ENCODE measurements at regions not wholly inside any gene's neighbourhood (a gene's known extent, or its start where the extent isn't known, plus 50 kb on each side); places are given as distances from the start of the nearest gene placed in this dataset.

DNA sequence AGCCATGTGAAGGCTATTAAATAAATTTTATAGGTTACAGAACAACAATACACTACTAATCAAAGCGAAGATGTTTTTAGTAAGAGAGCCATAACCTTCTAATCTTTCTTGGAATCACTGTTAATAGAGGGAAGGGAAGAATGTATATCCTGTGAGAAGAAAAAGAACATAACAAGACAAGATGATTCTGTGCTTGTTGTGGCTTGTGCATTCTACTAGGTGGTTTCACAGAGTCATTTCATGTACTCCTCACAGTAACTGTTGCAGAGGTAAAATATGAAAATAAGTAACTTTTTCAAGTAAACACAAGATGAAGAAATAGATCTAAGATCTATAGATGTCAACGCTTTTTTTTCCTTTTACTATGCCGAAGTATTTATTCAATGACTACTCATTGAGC is 116.9 kb upstream of the FAM83B start:
- Mint-ChIP-seq H3K27me3 (ENCODE audit: insufficient read depth, low read depth, poor library complexity) (no peaks in the 10 kb centered on the region), H3K4me1 (peaks cover 5% of the 10 kb centered on the region; the same call in 2 of the 3 replicates), H3K36me3 (ENCODE audit: low read depth) (no peaks in the 10 kb centered on the region), H3K27ac (no peak overlapping the region), H3K9me3 (no peaks in the 10 kb centered on the region; the same call in 2 of the 3 replicates), H3K4me3 (no peak overlapping the region)
- DNase-seq (ENCODE audit: low spot score) (no peak), ATAC-seq (no peak)
- Histone ChIP-seq H3K79me2 (replicated peaks; ENCODE audit: insufficient read depth) (no peaks in the 10 kb centered on the region), H4K20me1 (replicated peaks; ENCODE audit: insufficient read depth) (no peaks in the 10 kb centered on the region), H3K36me3 (ENCODE audit: insufficient read depth) (no peaks in the 10 kb centered on the region), H2AFZ (no peak overlapping the region), H3K4me1 (ENCODE audit: insufficient read depth) (no peaks in the 10 kb centered on the region), H3F3A (replicated peaks; ENCODE audit: low read depth) (no peaks in the 10 kb centered on the region), H3K9me2 (ENCODE audit: insufficient read depth) (no peaks in the 10 kb centered on the region), H3K4me3 (no peak overlapping the region), H3K27me3 (ENCODE audit: insufficient read depth) (no peaks in the 10 kb centered on the region), H3K4me2 (no peak overlapping the region), H3K27ac (ENCODE audit: low read depth) (no peak overlapping the region)
- TF ChIP-seq POLR2AphosphoS5 (IDR thresholded peaks at IDR 0.05; ENCODE audit: low read depth) (no peak), EZH2 (IDR thresholded peaks at IDR 0.05; ENCODE audit: low read depth, unreplicated experiment) (no peak), NANOG (IDR thresholded peaks at IDR 0.05; ENCODE audit: borderline replicate concordance) (no peak), CREB1 (CRISPR knock-in tag; IDR thresholded peaks at IDR 0.05; ENCODE audit: low read depth) (no peak), ZNF331 (CRISPR knock-in tag; IDR thresholded peaks at IDR 0.05; ENCODE audit: low read depth) (no peak)
- TF ChIP-seq, protein P1, sequence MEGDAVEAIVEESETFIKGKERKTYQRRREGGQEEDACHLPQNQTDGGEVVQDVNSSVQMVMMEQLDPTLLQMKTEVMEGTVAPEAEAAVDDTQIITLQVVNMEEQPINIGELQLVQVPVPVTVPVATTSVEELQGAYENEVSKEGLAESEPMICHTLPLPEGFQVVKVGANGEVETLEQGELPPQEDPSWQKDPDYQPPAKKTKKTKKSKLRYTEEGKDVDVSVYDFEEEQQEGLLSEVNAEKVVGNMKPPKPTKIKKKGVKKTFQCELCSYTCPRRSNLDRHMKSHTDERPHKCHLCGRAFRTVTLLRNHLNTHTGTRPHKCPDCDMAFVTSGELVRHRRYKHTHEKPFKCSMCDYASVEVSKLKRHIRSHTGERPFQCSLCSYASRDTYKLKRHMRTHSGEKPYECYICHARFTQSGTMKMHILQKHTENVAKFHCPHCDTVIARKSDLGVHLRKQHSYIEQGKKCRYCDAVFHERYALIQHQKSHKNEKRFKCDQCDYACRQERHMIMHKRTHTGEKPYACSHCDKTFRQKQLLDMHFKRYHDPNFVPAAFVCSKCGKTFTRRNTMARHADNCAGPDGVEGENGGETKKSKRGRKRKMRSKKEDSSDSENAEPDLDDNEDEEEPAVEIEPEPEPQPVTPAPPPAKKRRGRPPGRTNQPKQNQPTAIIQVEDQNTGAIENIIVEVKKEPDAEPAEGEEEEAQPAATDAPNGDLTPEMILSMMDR (conservative IDR thresholded peaks at IDR 0.05; ENCODE audit: low read depth in 2 of 2) = no peak

DNA sequence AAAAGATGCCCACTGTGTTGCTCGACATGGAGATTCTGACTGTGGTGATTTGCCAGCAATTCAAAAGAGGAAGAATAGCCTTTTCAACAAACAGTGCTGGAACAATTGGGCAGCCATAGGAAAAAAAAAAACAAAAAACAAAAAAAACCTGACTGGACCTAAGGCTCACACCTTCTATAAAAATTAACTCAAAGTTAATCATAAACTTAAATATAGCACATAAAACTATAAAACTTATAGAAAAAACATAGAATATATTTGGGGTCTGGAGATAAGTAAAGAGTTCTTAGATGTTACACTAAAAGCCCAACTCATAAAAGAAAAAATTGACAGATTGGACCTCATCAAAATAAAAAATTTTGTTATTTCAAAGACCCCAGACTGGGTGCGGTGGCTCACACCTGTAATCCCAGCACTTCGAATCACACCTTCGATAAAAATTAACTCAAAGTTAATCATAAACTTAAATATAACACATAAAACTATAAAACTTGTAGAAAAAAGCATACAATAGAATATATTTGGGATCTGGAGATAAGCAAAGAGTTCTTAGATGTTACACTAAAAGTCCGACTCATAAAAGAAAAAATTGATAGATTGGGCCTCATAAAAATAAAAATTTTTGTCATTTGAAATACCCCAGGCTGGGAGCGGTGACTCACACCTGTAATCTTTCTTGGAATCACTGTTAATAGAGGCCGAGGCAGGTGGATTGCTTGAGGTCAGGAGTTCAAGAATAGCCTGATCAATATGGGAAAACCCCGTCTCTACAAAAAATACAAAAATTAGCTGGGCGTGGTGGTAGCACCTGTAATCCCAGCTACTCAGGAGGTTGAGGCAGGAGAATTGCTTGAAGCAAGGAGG is 115.6 kb upstream of the FAM83B start:
- Mint-ChIP-seq H3K36me3 (ENCODE audit: low read depth) (no peaks in the 10 kb centered on the region), H3K9me3 (no peaks in the 10 kb centered on the region; the same call in 2 of the 3 replicates), H3K4me1 (no peaks in the 10 kb centered on the region), H3K4me3 (no peak overlapping the region), H3K27ac (no peak overlapping the region), H3K27me3 (ENCODE audit: insufficient read depth, low read depth, poor library complexity) (no peaks in the 10 kb centered on the region)
- H3K4me2 ChIP-seq = no peak overlapping the region
- no peaks in the 10 kb centered on the region for H3K9me2 ChIP-seq (ENCODE audit: insufficient read depth)
- H3K27me3 ChIP-seq (ENCODE audit: insufficient read depth) = no peaks in the 10 kb centered on the region
- H3K27ac ChIP-seq (ENCODE audit: low read depth) = no peak overlapping the region
- no peaks in the 10 kb centered on the region for H3K79me2 ChIP-seq (replicated peaks; ENCODE audit: insufficient read depth)
- no peaks in the 10 kb centered on the region for H3F3A ChIP-seq (replicated peaks; ENCODE audit: low read depth)
- H3K4me3 ChIP-seq = no peak overlapping the region
- ATAC-seq (no peak), DNase-seq (ENCODE audit: low spot score) (no peak)
- H4K20me1 ChIP-seq (replicated peaks; ENCODE audit: insufficient read depth) = no peaks in the 10 kb centered on the region
- no peaks in the 10 kb centered on the region for H3K4me1 ChIP-seq (ENCODE audit: insufficient read depth)
- no peaks in the 10 kb centered on the region for H3K36me3 ChIP-seq (ENCODE audit: insufficient read depth)
- H2AFZ ChIP-seq = no peak overlapping the region
- TF ChIP-seq ZNF331 (CRISPR knock-in tag; IDR thresholded peaks at IDR 0.05; ENCODE audit: low read depth) = no peak
- TF ChIP-seq, protein P2, sequence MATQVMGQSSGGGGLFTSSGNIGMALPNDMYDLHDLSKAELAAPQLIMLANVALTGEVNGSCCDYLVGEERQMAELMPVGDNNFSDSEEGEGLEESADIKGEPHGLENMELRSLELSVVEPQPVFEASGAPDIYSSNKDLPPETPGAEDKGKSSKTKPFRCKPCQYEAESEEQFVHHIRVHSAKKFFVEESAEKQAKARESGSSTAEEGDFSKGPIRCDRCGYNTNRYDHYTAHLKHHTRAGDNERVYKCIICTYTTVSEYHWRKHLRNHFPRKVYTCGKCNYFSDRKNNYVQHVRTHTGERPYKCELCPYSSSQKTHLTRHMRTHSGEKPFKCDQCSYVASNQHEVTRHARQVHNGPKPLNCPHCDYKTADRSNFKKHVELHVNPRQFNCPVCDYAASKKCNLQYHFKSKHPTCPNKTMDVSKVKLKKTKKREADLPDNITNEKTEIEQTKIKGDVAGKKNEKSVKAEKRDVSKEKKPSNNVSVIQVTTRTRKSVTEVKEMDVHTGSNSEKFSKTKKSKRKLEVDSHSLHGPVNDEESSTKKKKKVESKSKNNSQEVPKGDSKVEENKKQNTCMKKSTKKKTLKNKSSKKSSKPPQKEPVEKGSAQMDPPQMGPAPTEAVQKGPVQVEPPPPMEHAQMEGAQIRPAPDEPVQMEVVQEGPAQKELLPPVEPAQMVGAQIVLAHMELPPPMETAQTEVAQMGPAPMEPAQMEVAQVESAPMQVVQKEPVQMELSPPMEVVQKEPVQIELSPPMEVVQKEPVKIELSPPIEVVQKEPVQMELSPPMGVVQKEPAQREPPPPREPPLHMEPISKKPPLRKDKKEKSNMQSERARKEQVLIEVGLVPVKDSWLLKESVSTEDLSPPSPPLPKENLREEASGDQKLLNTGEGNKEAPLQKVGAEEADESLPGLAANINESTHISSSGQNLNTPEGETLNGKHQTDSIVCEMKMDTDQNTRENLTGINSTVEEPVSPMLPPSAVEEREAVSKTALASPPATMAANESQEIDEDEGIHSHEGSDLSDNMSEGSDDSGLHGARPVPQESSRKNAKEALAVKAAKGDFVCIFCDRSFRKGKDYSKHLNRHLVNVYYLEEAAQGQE (IDR thresholded peaks at IDR 0.05; ENCODE audit: unreplicated experiment) = no peak
- TF ChIP-seq CREB1 (CRISPR knock-in tag; IDR thresholded peaks at IDR 0.05; ENCODE audit: low read depth) = no peak
- TF ChIP-seq, protein P3, sequence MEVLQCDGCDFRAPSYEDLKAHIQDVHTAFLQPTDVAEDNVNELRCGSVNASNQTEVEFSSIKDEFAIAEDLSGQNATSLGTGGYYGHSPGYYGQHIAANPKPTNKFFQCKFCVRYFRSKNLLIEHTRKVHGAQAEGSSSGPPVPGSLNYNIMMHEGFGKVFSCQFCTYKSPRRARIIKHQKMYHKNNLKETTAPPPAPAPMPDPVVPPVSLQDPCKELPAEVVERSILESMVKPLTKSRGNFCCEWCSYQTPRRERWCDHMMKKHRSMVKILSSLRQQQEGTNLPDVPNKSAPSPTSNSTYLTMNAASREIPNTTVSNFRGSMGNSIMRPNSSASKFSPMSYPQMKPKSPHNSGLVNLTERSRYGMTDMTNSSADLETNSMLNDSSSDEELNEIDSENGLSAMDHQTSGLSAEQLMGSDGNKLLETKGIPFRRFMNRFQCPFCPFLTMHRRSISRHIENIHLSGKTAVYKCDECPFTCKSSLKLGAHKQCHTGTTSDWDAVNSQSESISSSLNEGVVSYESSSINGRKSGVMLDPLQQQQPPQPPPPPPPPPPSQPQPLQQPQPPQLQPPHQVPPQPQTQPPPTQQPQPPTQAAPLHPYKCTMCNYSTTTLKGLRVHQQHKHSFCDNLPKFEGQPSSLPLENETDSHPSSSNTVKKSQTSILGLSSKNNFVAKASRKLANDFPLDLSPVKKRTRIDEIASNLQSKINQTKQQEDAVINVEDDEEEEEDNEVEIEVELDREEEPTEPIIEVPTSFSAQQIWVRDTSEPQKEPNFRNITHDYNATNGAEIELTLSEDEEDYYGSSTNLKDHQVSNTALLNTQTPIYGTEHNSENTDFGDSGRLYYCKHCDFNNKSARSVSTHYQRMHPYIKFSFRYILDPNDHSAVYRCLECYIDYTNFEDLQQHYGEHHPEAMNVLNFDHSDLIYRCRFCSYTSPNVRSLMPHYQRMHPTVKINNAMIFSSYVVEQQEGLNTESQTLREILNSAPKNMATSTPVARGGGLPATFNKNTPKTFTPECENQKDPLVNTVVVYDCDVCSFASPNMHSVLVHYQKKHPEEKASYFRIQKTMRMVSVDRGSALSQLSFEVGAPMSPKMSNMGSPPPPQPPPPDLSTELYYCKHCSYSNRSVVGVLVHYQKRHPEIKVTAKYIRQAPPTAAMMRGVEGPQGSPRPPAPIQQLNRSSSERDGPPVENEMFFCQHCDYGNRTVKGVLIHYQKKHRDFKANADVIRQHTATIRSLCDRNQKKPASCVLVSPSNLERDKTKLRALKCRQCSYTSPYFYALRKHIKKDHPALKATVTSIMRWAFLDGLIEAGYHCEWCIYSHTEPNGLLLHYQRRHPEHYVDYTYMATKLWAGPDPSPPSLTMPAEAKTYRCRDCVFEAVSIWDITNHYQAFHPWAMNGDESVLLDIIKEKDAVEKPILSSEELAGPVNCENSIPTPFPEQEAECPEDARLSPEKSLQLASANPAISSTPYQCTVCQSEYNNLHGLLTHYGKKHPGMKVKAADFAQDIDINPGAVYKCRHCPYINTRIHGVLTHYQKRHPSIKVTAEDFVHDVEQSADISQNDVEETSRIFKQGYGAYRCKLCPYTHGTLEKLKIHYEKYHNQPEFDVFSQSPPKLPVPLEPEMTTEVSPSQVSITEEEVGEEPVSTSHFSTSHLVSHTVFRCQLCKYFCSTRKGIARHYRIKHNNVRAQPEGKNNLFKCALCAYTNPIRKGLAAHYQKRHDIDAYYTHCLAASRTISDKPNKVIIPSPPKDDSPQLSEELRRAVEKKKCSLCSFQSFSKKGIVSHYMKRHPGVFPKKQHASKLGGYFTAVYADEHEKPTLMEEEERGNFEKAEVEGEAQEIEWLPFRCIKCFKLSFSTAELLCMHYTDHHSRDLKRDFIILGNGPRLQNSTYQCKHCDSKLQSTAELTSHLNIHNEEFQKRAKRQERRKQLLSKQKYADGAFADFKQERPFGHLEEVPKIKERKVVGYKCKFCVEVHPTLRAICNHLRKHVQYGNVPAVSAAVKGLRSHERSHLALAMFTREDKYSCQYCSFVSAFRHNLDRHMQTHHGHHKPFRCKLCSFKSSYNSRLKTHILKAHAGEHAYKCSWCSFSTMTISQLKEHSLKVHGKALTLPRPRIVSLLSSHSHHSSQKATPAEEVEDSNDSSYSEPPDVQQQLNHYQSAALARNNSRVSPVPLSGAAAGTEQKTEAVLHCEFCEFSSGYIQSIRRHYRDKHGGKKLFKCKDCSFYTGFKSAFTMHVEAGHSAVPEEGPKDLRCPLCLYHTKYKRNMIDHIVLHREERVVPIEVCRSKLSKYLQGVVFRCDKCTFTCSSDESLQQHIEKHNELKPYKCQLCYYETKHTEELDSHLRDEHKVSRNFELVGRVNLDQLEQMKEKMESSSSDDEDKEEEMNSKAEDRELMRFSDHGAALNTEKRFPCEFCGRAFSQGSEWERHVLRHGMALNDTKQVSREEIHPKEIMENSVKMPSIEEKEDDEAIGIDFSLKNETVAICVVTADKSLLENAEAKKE (CRISPR knock-in tag; IDR thresholded peaks at IDR 0.05) = no peak
- no peak for TF ChIP-seq POLR2AphosphoS5 (IDR thresholded peaks at IDR 0.05; ENCODE audit: low read depth)
